Nephron progenitor cell (in vitro differentiated cells): ENCODE measurements at regions not wholly inside any gene's neighbourhood (a gene's known extent, or its start where the extent isn't known, plus 50 kb on each side); places are given as distances from the start of the nearest gene placed in this dataset.

Experiments
- DNase-seq: peaks from one replicate; pipeline ENCODE4 v3.0.0; 2021
- H3K27ac Mint-ChIP-seq: 2 replicates; pipeline ENCODE4 v1.8.0; 2021; ENCODE audit warnings: mild to moderate bottlenecking, moderate library complexity, mixed read lengths
- H3K27me3 Mint-ChIP-seq: 2 replicates; pipeline ENCODE4 v1.8.0; 2021; ENCODE audit warnings: mild to moderate bottlenecking, low read depth, mixed read lengths; ENCODE audit not compliant: poor library complexity
- H3K36me3 Mint-ChIP-seq: 2 replicates; pipeline ENCODE4 v1.8.0; 2021; ENCODE audit warnings: low read depth, mixed read lengths
- H3K4me1 Mint-ChIP-seq: 2 replicates; pipeline ENCODE4 v1.8.0; 2021; ENCODE audit warnings: mixed read lengths
- H3K4me3 Mint-ChIP-seq: 2 replicates; pipeline ENCODE4 v1.8.0; 2021; ENCODE audit warnings: mild to moderate bottlenecking, moderate library complexity, mixed read lengths
- H3K9me3 Mint-ChIP-seq: 2 replicates; pipeline ENCODE4 v1.8.0; 2021; ENCODE audit warnings: mild to moderate bottlenecking, moderate library complexity, mixed read lengths
- TF ChIP-seq, protein P1 (sequence below): fragments of 200-600 bp; sonication (generic); IDR thresholded peaks from 2 replicates; pipeline ENCODE4 v1.5.0; 2021; ENCODE audit warnings: antibody characterized with exemption

DNA sequence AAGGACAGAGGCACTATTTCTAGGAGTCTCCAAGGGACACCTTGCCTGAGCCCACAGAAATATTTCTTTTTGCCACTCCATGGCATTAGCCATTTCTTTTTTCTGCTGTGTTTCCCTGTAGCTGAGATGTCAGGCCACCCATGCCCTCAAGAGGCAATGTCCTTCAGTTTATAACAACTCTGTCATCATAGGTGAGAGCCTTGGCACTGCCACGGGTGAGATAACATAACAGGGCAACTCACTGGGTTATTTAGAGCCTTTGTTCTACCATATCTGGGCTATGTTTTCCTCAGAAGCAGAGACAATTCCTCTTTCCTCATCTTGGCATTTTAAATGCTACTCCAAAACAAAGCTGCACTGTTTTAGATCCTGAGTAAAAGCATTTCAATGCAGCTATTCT lies 99.9 kb upstream of the MAOA start:
- Mint-ChIP-seq H3K4me3 (no peak overlapping the region), H3K27ac (no peak overlapping the region), H3K9me3 (no peaks in the 10 kb centered on the region), H3K36me3 (no peaks in the 10 kb centered on the region), H3K4me1 (peaks cover 24% of the 10 kb centered on the region), H3K27me3 (no peaks in the 10 kb centered on the region)
- TF ChIP-seq, protein P1, sequence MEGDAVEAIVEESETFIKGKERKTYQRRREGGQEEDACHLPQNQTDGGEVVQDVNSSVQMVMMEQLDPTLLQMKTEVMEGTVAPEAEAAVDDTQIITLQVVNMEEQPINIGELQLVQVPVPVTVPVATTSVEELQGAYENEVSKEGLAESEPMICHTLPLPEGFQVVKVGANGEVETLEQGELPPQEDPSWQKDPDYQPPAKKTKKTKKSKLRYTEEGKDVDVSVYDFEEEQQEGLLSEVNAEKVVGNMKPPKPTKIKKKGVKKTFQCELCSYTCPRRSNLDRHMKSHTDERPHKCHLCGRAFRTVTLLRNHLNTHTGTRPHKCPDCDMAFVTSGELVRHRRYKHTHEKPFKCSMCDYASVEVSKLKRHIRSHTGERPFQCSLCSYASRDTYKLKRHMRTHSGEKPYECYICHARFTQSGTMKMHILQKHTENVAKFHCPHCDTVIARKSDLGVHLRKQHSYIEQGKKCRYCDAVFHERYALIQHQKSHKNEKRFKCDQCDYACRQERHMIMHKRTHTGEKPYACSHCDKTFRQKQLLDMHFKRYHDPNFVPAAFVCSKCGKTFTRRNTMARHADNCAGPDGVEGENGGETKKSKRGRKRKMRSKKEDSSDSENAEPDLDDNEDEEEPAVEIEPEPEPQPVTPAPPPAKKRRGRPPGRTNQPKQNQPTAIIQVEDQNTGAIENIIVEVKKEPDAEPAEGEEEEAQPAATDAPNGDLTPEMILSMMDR: no peak
- DNase-seq: no peak

GRCh38 chrX:43557792-43558191 lies 98.3 kb upstream of the MAOA start:
- peak; percentile 58 for DNase-seq
- Mint-ChIP-seq H3K9me3 (no peaks in the 10 kb centered on the region), H3K4me3 (no peak overlapping the region), H3K27ac (no peak overlapping the region), H3K36me3 (no peaks in the 10 kb centered on the region), H3K4me1 (peaks cover 12% of the 10 kb centered on the region), H3K27me3 (no peaks in the 10 kb centered on the region)
- TF ChIP-seq, protein P1: peak; percentile 73

DNA sequence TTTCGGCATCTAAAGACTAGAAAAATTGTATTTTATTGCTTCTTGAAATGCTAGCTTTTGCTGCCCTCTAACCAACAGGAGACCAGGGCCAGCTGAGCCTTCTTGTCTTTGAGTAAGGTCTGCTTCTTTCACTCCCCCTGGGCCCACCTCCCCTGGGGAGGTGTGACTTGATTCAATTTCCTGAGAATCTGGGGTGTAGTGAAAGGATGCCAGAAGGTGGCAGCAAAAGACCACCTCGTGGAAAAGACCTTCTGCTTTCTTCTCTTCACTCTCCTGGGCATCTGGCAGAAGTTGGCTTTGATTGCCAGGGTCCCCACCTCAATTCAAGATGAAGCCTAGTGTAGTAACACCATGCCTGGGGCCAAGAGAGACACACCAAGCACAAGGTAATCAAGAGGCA lies 96.5 kb upstream of the MAOA start:
- Mint-ChIP-seq H3K36me3 (no peaks in the 10 kb centered on the region), H3K27me3 (no peaks in the 10 kb centered on the region), H3K27ac (no peak overlapping the region), H3K4me3 (no peak overlapping the region), H3K4me1 (peaks cover 12% of the 10 kb centered on the region), H3K9me3 (no peaks in the 10 kb centered on the region)
- TF ChIP-seq, protein P1: peak; percentile 60
- peak; percentile 50 for DNase-seq

DNA sequence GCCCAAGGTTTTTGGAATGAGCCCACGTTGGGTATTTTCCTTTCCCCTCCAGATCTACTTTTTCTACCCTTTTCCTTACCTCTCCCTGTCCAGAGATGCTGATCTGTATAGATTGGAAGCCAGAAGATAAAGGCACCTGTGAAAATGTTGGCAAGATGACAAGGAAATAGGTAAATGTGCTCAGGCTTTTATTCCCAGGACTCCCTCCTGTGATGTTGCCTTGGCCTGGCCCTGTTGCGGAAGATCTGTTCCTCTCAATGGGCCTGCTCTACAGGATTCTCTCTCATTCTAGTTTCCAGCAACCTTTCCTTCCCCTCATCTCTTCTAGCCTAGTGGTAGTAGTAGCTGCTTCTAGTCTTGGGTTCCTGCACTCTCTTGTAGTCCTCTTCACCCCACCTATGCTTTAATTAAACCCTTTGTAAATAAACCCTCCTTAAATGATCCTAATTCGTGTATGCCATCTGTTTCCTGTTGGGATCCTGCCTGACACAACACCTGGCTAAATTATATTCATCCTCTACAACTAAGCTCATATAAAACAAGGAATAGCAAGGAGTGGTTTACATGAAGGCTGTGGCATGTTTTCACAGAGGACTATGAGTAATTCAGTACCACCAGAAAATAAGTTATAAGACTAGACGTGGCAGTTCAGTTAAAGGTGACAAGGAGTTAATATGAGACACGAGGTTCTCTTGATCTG lies 95.7 kb upstream of the MAOA start:
- Mint-ChIP-seq H3K27ac (no peak overlapping the region), H3K27me3 (no peaks in the 10 kb centered on the region), H3K9me3 (no peaks in the 10 kb centered on the region), H3K36me3 (no peaks in the 10 kb centered on the region), H3K4me1 (peaks cover 12% of the 10 kb centered on the region), H3K4me3 (no peak overlapping the region)
- TF ChIP-seq, protein P1: no peak
- no peak for DNase-seq

DNA sequence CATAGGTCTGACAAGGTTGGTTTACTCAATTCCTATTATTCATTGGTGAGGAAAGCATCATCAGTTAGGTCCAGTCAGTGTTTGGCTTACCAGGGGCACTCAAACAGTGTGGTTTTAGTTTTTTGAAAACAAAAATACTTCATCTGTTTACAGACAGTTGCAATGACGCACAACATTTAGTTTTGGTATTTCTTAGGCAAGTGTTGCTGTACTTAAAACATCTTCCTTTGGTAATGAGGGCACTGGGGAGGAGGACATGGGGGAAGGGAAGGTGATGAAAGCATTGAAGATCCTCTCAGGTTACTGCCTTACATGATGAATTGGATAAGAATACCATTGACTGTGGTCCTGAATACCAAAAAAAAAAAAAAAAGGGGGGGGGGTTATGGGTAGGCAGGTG lies 93.7 kb upstream of the MAOA start:
- Mint-ChIP-seq H3K4me1 (no peaks in the 10 kb centered on the region), H3K36me3 (no peaks in the 10 kb centered on the region), H3K27ac (no peak overlapping the region), H3K4me3 (no peak overlapping the region), H3K27me3 (no peaks in the 10 kb centered on the region), H3K9me3 (no peaks in the 10 kb centered on the region)
- TF ChIP-seq, protein P1: no peak
- DNase-seq: no peak

DNA sequence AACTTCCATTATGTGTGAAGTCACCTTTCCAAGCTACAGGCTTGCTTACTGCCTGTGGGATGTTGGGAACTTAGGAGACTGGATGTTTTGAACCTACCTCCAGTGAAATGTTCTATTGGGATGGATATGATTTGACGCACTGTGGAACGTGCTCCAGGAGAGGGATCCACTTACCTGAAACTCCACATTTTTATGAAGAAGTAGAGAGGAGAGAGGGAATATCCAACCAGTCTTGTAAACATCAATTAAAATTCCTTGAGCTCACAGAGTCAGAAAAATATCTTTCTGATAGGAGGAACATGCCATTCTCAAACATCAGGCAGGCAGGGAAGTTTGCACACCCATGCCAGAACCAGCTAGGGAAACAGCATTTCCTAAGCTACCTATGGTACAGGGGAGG lies 91.1 kb upstream of the MAOA start:
- H3K36me3 Mint-ChIP-seq: no peaks in the 10 kb centered on the region
- no peak for DNase-seq
- no peaks in the 10 kb centered on the region for H3K4me1 Mint-ChIP-seq
- no peak overlapping the region for H3K27ac Mint-ChIP-seq
- no peaks in the 10 kb centered on the region for H3K9me3 Mint-ChIP-seq
- H3K4me3 Mint-ChIP-seq: no peak overlapping the region
- H3K27me3 Mint-ChIP-seq: no peaks in the 10 kb centered on the region
- TF ChIP-seq, protein P1: no peak
